Spinal cord (tissue), 9 donors: ENCODE measurements at regions not wholly inside any gene's neighbourhood (a gene's known extent, or its start where the extent isn't known, plus 50 kb on each side); places are given as distances from the start of the nearest gene placed in this dataset.
"Not testable (repeated sequence)": the region's sequence is repeated elsewhere in the genome, so short reads cannot be mapped to it uniquely, and the experiment has no call there.

Experiments
- DNase-seq, 6 donors: peaks; one replicate each; pipeline versions ENCODE4 v3.0.0 to v3.0.0-alpha.2; 2013 to 2015; ENCODE audit warnings: low spot score in 6 of 6, low read depth in 4 of 6
- H3K27ac ChIP-seq: one replicate; pipeline ENCODE4 v1.5.1; 2013; ENCODE audit warnings: low read depth, low read length, control low read depth
- H3K27me3 ChIP-seq: one replicate; pipeline ENCODE4 v1.6.1; 2013; ENCODE audit warnings: low read length; ENCODE audit not compliant: control insufficient read depth, insufficient read depth
- H3K36me3 ChIP-seq: one replicate; pipeline ENCODE4 v1.6.1; 2013; ENCODE audit warnings: low read length; ENCODE audit not compliant: control insufficient read depth, insufficient read depth
- H3K4me1 ChIP-seq: one replicate; pipeline ENCODE4 v1.6.1; 2013; ENCODE audit warnings: low read length; ENCODE audit not compliant: control insufficient read depth, insufficient read depth
- H3K4me3 ChIP-seq: one replicate; pipeline ENCODE4 v1.5.1; 2013; ENCODE audit warnings: low read depth, low read length, control low read depth
- H3K9me3 ChIP-seq: one replicate; pipeline ENCODE4 v1.6.1; 2013; ENCODE audit warnings: low read length; ENCODE audit not compliant: control insufficient read depth, insufficient read depth
- WGBS: methylation state at CpG from one replicate; pipeline ENCODE4 v1.1.5; 2013; ENCODE audit warnings: missing lambda C conversion rate; ENCODE audit not compliant: insufficient coverage; 5-methylcytosine and 5-hydroxymethylcytosine counted together
- donor health status: healthy.

DNA sequence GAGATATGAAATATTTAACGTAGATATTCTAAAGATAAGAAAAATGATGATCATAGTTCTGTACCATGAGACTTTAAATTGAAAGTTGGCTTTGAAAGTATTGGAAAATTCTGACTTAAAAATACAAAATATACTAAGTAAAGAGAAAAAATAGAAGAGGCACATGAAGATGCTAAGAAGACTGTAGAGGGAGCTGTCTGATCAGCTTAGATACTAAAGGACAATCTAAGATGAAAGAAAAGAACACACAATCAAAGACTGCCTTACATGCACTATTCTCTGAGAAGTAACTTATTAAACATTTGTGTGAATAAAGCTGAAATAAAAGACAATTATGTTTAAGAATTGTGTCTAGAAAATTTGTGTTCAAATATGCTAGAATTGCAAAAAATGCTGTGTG is 55.1 kb downstream of the RBMXL2 start:
- no CpG with 5 or more reads among the region's 1 CpG for whole genome bisulfite sequencing
- Histone ChIP-seq H3K4me3 (no peak overlapping the region), H3K36me3 (no peaks in the 10 kb centered on the region), H3K27ac (no peak overlapping the region), H3K9me3 (no peaks in the 10 kb centered on the region), H3K4me1 (no peaks in the 10 kb centered on the region), H3K27me3 (no peaks in the 10 kb centered on the region)
- peak in 5 of 6 donors; percentile 21 to 90 (median 48) for DNase-seq

GRCh38 chr11:7150104-7150503 is 61.3 kb downstream of the RBMXL2 start:
- H3K4me3 ChIP-seq, H3K36me3 ChIP-seq, H3K4me1 ChIP-seq, H3K27me3 ChIP-seq, DNase-seq, H3K27ac ChIP-seq, H3K9me3 ChIP-seq: not testable (repeated sequence)
- no CpG with 5 or more reads among the region's 4 CpGs for WGBS

DNA sequence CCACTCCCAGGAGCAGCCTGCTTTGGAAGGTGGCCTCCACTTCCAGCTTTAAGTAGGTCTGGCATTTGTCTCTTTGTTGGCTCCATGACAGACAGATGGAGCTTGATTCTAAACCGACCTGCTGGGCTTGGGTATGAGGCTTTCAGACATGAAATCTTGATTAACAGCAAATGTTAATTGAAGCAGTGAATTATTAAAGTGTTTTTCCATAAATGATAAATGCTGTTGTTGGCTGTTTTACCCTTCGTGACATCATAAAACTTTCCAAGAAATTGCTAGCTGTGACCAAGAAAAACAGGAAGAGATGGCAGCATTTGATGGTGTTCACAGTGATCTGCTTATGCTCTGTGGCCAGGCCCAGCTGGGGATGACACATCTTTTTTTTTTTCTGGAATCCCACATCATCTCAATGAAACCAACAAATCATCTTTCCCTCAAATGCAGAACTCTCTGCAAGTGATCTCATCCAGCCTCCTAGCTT is 66.1 kb downstream of the RBMXL2 start:
- no peak overlapping the region for H3K27ac ChIP-seq
- H3K36me3 ChIP-seq: no peaks in the 10 kb centered on the region
- no peaks in the 10 kb centered on the region for H3K27me3 ChIP-seq
- H3K9me3 ChIP-seq: no peaks in the 10 kb centered on the region
- no peaks in the 10 kb centered on the region for H3K4me1 ChIP-seq
- WGBS: 71% methylated on average over 1 of the region's 2 CpGs
- DNase-seq: peak in 1 of 6 donors; percentile 11
- no peak overlapping the region for H3K4me3 ChIP-seq

DNA sequence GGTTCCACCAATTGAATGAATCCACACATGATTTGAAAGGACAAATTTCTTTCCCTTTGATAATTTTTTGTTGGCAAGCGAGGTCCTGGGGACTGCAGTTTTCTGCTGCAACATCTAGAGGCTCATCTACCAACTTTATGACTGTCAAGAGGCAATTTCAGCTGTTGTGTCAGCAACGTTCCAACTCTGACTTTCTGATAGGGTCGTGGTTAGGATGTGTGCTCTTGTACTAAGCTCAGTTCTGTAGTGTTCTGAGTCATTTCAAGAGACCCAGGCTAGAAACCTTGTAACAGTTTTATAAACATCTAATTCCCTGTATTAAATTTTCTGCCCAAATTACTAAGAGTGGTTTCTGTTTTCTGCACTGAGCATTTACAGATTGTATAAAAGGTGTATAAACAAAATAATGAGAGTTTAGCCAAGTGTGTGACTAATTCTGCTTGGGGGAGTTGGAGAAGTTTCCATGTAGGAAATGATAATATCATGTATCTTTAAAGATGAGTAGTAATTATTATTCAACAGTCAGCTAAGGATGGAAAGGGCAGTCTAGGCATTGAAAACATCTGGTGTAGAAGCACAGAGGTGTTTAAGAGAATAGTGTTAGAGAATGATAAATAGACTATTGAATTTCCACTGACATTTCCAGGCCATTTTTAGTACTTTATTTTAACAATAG is 72.2 kb downstream of the RBMXL2 start:
- Histone ChIP-seq H3K27ac (no peak overlapping the region), H3K4me1 (no peaks in the 10 kb centered on the region), H3K36me3 (no peaks in the 10 kb centered on the region), H3K4me3 (no peak overlapping the region), H3K9me3 (no peaks in the 10 kb centered on the region), H3K27me3 (no peaks in the 10 kb centered on the region)
- DNase-seq: no peak
- no CpG with 5 or more reads among the region's 3 CpGs for whole genome bisulfite sequencing

DNA sequence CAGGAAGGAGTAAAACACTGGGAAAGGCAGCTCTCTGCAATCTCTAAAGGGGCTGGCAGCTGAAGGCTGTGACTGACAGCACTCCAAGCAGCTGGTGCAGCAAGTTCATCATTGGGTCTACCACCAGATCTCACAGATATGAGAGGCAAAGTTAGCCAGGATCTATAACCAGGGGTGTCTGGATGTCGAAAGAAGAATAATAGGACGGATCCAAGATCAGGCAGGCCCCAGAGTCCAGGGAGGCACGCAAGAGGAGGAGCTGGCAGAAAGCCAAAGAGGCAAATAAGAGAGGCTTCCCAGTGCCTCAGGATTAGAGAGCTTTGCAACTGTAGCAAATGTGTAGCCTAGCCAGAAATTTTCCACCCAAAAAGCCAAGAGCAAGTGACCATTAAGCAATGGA is 77.1 kb downstream of the RBMXL2 start:
- WGBS: 19% methylated on average over 3 of the region's 3 CpGs

GRCh38 chr11:7167976-7168740 is 79.4 kb downstream of the RBMXL2 start:
- no peaks in the 10 kb centered on the region for H3K9me3 ChIP-seq
- H3K4me1 ChIP-seq: no peaks in the 10 kb centered on the region
- no peaks in the 10 kb centered on the region for H3K27me3 ChIP-seq
- no peak overlapping the region for H3K27ac ChIP-seq
- WGBS: 100% methylated on average over 1 of the region's 2 CpGs
- DNase-seq: peak in 1 of 6 donors; percentile 24
- no peaks in the 10 kb centered on the region for H3K36me3 ChIP-seq
- no peak overlapping the region for H3K4me3 ChIP-seq

More for the DNA sequence above, 77.1 kb downstream of the RBMXL2 start:
- Histone ChIP-seq H3K27ac (no peak overlapping the region), H3K9me3 (no peaks in the 10 kb centered on the region), H3K4me3 (no peak overlapping the region), H3K27me3 (no peaks in the 10 kb centered on the region), H3K4me1 (no peaks in the 10 kb centered on the region), H3K36me3 (no peaks in the 10 kb centered on the region)
- peak in 3 of 6 donors; percentile 7 to 56 (median 43) for DNase-seq

DNA sequence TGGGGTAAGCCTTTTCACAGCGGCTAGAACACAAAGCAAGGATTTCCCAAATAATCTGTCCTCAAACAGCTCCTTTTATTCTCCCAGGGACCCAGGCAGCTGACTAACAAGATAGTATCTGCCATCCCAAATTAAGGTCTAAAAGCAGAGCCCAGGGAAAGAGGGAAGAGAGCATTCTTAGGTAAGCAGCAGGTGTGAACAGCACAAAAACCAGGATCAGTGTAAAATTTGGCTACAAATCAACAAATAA is 79.9 kb downstream of the RBMXL2 start:
- Histone ChIP-seq H3K4me3 (no peak overlapping the region), H3K27me3 (no peaks in the 10 kb centered on the region), H3K9me3 (no peaks in the 10 kb centered on the region), H3K4me1 (no peaks in the 10 kb centered on the region), H3K27ac (no peak overlapping the region), H3K36me3 (no peaks in the 10 kb centered on the region)
- no CpG with 5 or more reads among the region's 1 CpG for WGBS
- no peak for DNase-seq

GRCh38 chr11:7170431-7170830 is 81.3 kb upstream of the SYT9 start:
- no peak for DNase-seq
- 100% methylated on average over 3 of the region's 6 CpGs for WGBS
- no peaks in the 10 kb centered on the region for H3K36me3 ChIP-seq
- no peaks in the 10 kb centered on the region for H3K9me3 ChIP-seq
- no peaks in the 10 kb centered on the region for H3K27me3 ChIP-seq
- H3K4me1 ChIP-seq: no peaks in the 10 kb centered on the region
- no peak overlapping the region for H3K27ac ChIP-seq
- no peak overlapping the region for H3K4me3 ChIP-seq

DNA sequence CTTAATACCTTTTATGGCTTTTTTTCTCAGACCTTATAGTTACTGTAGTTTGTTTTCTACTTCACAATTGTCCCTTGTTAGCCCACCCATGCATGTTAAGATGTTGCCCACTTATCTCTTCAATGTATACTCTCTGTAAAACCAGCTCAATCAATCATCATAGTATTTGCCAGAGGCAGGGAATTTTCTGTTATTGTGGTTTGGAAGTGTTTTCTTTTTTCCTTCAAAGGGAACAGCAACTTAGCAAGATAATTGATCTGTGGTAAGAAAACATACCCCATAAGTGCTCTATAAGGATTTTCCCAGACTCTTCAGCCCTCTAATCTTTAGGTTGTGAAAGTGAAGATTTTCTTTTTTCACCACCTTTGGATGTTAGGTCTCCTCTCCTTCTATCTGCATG is 76.7 kb upstream of the SYT9 start:
- no peak overlapping the region for H3K4me3 ChIP-seq
- H3K27me3 ChIP-seq: no peaks in the 10 kb centered on the region
- H3K27ac ChIP-seq: no peak overlapping the region
- H3K36me3 ChIP-seq: no peaks in the 10 kb centered on the region
- no peak for DNase-seq
- no peaks in the 10 kb centered on the region for H3K4me1 ChIP-seq
- H3K9me3 ChIP-seq: no peaks in the 10 kb centered on the region

DNA sequence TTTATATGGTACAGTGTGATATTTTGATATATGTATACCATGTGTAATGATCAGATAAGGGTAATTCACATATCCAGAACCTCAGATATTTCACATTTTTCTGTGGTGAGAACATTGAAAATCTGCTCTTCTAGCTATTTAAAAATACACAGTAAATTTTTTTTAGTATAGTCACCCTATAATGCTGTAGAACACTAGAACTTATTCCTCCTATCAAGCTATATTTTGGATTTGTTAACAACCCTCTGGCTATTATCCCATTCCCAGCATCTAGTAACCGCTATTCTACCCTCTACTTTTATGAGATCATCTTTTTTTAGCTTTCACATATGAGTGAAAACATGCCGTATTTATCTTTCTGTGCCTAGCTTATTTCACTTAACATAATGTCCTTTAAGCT is 65.5 kb upstream of the SYT9 start:
- DNase-seq: no peak
- no peaks in the 10 kb centered on the region for H3K27me3 ChIP-seq
- H3K9me3 ChIP-seq: no peaks in the 10 kb centered on the region
- H3K27ac ChIP-seq: no peak overlapping the region
- no peak overlapping the region for H3K4me3 ChIP-seq
- no peaks in the 10 kb centered on the region for H3K4me1 ChIP-seq
- H3K36me3 ChIP-seq: no peaks in the 10 kb centered on the region
- WGBS: 88% methylated on average over 2 of the region's 2 CpGs
